MG63 (cell line): ENCODE measurements at regions not wholly inside any gene's neighbourhood (a gene's known extent, or its start where the extent isn't known, plus 50 kb on each side); places are given as distances from the start of the nearest gene placed in this dataset.
"Not testable (repeated sequence)": the region's sequence is repeated elsewhere in the genome, so short reads cannot be mapped to it uniquely, and the experiment has no call there.

Experiments
- DNase-seq: peaks from one replicate; pipeline ENCODE4 v3.0.0-alpha.2; 2020
- H3K27me3 ChIP-seq: fragments of 250-450 bp; sonication (Bioruptor Pico); 2 replicates; pipeline ENCODE4 v1.5.1; 2020; ENCODE audit warnings: mild to moderate bottlenecking, moderate library complexity
- H3K36me3 ChIP-seq: fragments of 250-450 bp; sonication (Bioruptor Pico); 2 replicates; pipeline ENCODE4 v1.5.1; 2020; ENCODE audit warnings: mild to moderate bottlenecking, moderate library complexity
- H3K4me3 ChIP-seq: fragments of 250-450 bp; sonication (Bioruptor Pico); 2 replicates; pipeline ENCODE4 v1.5.1; 2020; ENCODE audit warnings: mild to moderate bottlenecking, moderate library complexity
- H3K9me3 ChIP-seq: fragments of 250-450 bp; sonication (Bioruptor Pico); 2 replicates; pipeline ENCODE4 v1.5.1; 2020; ENCODE audit warnings: mild to moderate bottlenecking, moderate library complexity

GRCh38 chr7:42739638-42740037 lies 172.2 kb downstream of the C7orf25 start:
- H3K27me3 ChIP-seq, result no peaks in the 10 kb centered on the region
- H3K9me3 ChIP-seq, result peaks cover 7% of the 10 kb centered on the region
- H3K4me3 ChIP-seq, result no peak overlapping the region
- no peak for DNase-seq
- no peaks in the 10 kb centered on the region for H3K36me3 ChIP-seq

GRCh38 chr7:42736931-42737330 lies 174.9 kb downstream of the C7orf25 start:
- peaks cover 11% of the 10 kb centered on the region for H3K9me3 ChIP-seq
- no peaks in the 10 kb centered on the region for H3K27me3 ChIP-seq
- no peaks in the 10 kb centered on the region for H3K36me3 ChIP-seq
- H3K4me3 ChIP-seq, result no peak overlapping the region
- no peak for DNase-seq

GRCh38 chr7:42735081-42735480 lies 176.8 kb downstream of the C7orf25 start:
- no peaks in the 10 kb centered on the region for H3K36me3 ChIP-seq
- H3K4me3 ChIP-seq, result no peak overlapping the region
- H3K9me3 ChIP-seq, result peaks cover 17% of the 10 kb centered on the region
- H3K27me3 ChIP-seq, result no peaks in the 10 kb centered on the region
- DNase-seq, result peak; percentile 18

GRCh38 chr7:42734568-42734967 lies 177.3 kb downstream of the C7orf25 start:
- DNase-seq, result no peak
- Histone ChIP-seq H3K36me3 (no peaks in the 10 kb centered on the region), H3K9me3 (peaks cover 17% of the 10 kb centered on the region), H3K27me3 (no peaks in the 10 kb centered on the region), H3K4me3 (no peak overlapping the region)

- H3K4me3 ChIP-seq, result no peak overlapping the region
- H3K9me3 ChIP-seq, result peaks cover 17% of the 10 kb centered on the region
- H3K27me3 ChIP-seq, result no peaks in the 10 kb centered on the region
- no peaks in the 10 kb centered on the region for H3K36me3 ChIP-seq
- DNase-seq, result no peak
These were observed 178.8 kb downstream of the C7orf25 start for GRCh38 chr7:42733040-42733439.

GRCh38 chr7:42730586-42730985 lies 181.3 kb downstream of the C7orf25 start:
- no peak for DNase-seq
- Histone ChIP-seq H3K27me3 (no peaks in the 10 kb centered on the region), H3K4me3 (no peak overlapping the region), H3K36me3 (no peaks in the 10 kb centered on the region), H3K9me3 (peaks cover 16% of the 10 kb centered on the region)

- H3K36me3 ChIP-seq, result no peaks in the 10 kb centered on the region
- H3K27me3 ChIP-seq, result no peaks in the 10 kb centered on the region
- peaks cover 6% of the 10 kb centered on the region; the same call in 1 of the 2 replicates for H3K9me3 ChIP-seq
- no peak overlapping the region for H3K4me3 ChIP-seq
- DNase-seq, result no peak
These were observed 182.7 kb downstream of the C7orf25 start for GRCh38 chr7:42729053-42729765.

GRCh38 chr7:42727451-42727850 lies 184.4 kb downstream of the C7orf25 start:
- Histone ChIP-seq H3K9me3 (peaks cover 6% of the 10 kb centered on the region; the same call in 1 of the 2 replicates), H3K36me3 (no peaks in the 10 kb centered on the region), H3K4me3 (no peak overlapping the region), H3K27me3 (no peaks in the 10 kb centered on the region)
- DNase-seq, result no peak

GRCh38 chr7:42726066-42726785 lies 185.6 kb downstream of the C7orf25 start:
- peaks cover 4% of the 10 kb centered on the region; the same call in 1 of the 2 replicates for H3K9me3 ChIP-seq
- no peak for DNase-seq
- no peaks in the 10 kb centered on the region for H3K36me3 ChIP-seq
- H3K27me3 ChIP-seq, result no peaks in the 10 kb centered on the region
- no peak overlapping the region for H3K4me3 ChIP-seq

GRCh38 chr7:42722716-42723115 lies 189.2 kb downstream of the C7orf25 start:
- Histone ChIP-seq H3K27me3 (no peaks in the 10 kb centered on the region), H3K9me3 (no peaks in the 10 kb centered on the region), H3K36me3 (no peaks in the 10 kb centered on the region), H3K4me3 (no peak overlapping the region)
- DNase-seq, result no peak

GRCh38 chr7:42722198-42722597 lies 189.7 kb downstream of the C7orf25 start:
- Histone ChIP-seq H3K9me3 (no peaks in the 10 kb centered on the region), H3K27me3 (no peaks in the 10 kb centered on the region), H3K4me3 (no peak overlapping the region), H3K36me3 (no peaks in the 10 kb centered on the region)
- no peak for DNase-seq

- Histone ChIP-seq H3K4me3 (no peak overlapping the region), H3K36me3 (no peaks in the 10 kb centered on the region), H3K9me3 (no peaks in the 10 kb centered on the region), H3K27me3 (no peaks in the 10 kb centered on the region)
- no peak for DNase-seq
These were observed 190.7 kb downstream of the C7orf25 start for GRCh38 chr7:42720991-42721796.

- no peak for DNase-seq
- H3K9me3 ChIP-seq, result no peaks in the 10 kb centered on the region
- H3K4me3 ChIP-seq, result no peak overlapping the region
- no peaks in the 10 kb centered on the region for H3K36me3 ChIP-seq
- no peaks in the 10 kb centered on the region for H3K27me3 ChIP-seq
These were observed 191.9 kb downstream of the C7orf25 start for GRCh38 chr7:42720012-42720411.

- H3K27me3 ChIP-seq, H3K4me3 ChIP-seq, H3K9me3 ChIP-seq, DNase-seq, H3K36me3 ChIP-seq: not testable (repeated sequence)
These were observed 193.4 kb downstream of the C7orf25 start for GRCh38 chr7:42718466-42718865.

- Histone ChIP-seq H3K27me3 (no peaks in the 10 kb centered on the region), H3K9me3 (peaks cover 2% of the 10 kb centered on the region; the same call in 1 of the 2 replicates), H3K4me3 (no peak overlapping the region), H3K36me3 (no peaks in the 10 kb centered on the region)
- DNase-seq, result no peak
These were observed 197.5 kb downstream of the C7orf25 start for GRCh38 chr7:42714356-42714755.

GRCh38 chr7:42709284-42709683 lies 202.6 kb downstream of the C7orf25 start:
- H3K9me3 ChIP-seq, result peaks cover 2% of the 10 kb centered on the region; the same call in 1 of the 2 replicates
- H3K4me3 ChIP-seq, result no peak overlapping the region
- no peaks in the 10 kb centered on the region for H3K27me3 ChIP-seq
- H3K36me3 ChIP-seq, result no peaks in the 10 kb centered on the region
- no peak for DNase-seq

- H3K4me3 ChIP-seq, result no peak overlapping the region
- H3K36me3 ChIP-seq, result no peaks in the 10 kb centered on the region
- DNase-seq, result no peak
- 0 out of 2 replicates have a peak, but pooled peaks cover 2% of the 10 kb centered on the region for H3K9me3 ChIP-seq
- H3K27me3 ChIP-seq, result no peaks in the 10 kb centered on the region
These were observed 207.2 kb downstream of the C7orf25 start for GRCh38 chr7:42704710-42705109.
